Panc1 (cell line): ENCODE measurements at regions not wholly inside any gene's neighbourhood (a gene's known extent, or its start where the extent isn't known, plus 50 kb on each side); places are given as distances from the start of the nearest gene placed in this dataset.

Experiments used
- POLR2AphosphoS5 ChIP-seq: IDR thresholded peaks from 2 replicates; pipeline ENCODE4 v1.6.1; 2012; ENCODE audit warnings: mild to moderate bottlenecking, low read depth, low read length, moderate library complexity
- REST ChIP-seq, 2 experiments: IDR thresholded peaks; 2 replicates each; pipeline ENCODE4 v1.6.1; 2011 to 2012; ENCODE audit warnings: low read depth in 2 of 2, control low read depth in 1 of 2, low read length in 1 of 2, mild to moderate bottlenecking in 1 of 2, moderate library complexity in 1 of 2; ENCODE audit not compliant: insufficient read depth in 1 of 2
- SIN3A ChIP-seq: IDR thresholded peaks from 2 replicates; pipeline ENCODE4 v1.6.1; 2012; ENCODE audit warnings: low read depth, mild to moderate bottlenecking, low read length, moderate library complexity, borderline replicate concordance; ENCODE audit not compliant: insufficient read depth
- TF ChIP-seq, protein P1 (sequence below): fragments of 450-650 bp; IDR thresholded peaks from 2 replicates; pipeline ENCODE4 v1.5.1; 2017; ENCODE audit warnings: mild to moderate bottlenecking

DNA sequence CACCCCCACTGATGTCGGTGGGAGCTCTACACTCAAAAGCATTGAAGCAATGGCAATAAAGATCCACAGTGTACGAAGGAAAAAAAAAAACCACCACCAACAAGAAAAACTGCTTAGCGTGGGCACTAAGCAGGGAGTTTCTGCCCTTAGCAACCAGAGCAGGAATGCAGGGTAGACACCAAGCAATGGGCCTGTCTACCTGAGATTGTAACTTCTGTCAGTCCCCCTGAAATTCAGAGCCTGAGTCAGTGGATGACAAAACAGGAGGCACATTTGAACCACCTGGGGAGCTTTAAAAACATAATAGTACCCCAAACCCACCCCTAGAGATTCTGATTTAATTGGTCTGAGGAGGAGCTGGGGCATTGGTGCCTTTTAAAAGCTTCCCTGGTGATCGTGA, 275.2 kb downstream of the SATB1 start:
- TF ChIP-seq, protein P1, sequence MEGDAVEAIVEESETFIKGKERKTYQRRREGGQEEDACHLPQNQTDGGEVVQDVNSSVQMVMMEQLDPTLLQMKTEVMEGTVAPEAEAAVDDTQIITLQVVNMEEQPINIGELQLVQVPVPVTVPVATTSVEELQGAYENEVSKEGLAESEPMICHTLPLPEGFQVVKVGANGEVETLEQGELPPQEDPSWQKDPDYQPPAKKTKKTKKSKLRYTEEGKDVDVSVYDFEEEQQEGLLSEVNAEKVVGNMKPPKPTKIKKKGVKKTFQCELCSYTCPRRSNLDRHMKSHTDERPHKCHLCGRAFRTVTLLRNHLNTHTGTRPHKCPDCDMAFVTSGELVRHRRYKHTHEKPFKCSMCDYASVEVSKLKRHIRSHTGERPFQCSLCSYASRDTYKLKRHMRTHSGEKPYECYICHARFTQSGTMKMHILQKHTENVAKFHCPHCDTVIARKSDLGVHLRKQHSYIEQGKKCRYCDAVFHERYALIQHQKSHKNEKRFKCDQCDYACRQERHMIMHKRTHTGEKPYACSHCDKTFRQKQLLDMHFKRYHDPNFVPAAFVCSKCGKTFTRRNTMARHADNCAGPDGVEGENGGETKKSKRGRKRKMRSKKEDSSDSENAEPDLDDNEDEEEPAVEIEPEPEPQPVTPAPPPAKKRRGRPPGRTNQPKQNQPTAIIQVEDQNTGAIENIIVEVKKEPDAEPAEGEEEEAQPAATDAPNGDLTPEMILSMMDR, result no peak
- no peak for TF ChIP-seq SIN3A
- TF ChIP-seq REST (IDR thresholded peaks at IDR 0.05; ENCODE audit: insufficient read depth in 1 of 2, low read depth in 2 of 2, low read length in 1 of 2), result no peak
- no peak for TF ChIP-seq POLR2AphosphoS5
